GM23338 (cell line): ENCODE measurements at regions not wholly inside any gene's neighbourhood (a gene's known extent, or its start where the extent isn't known, plus 50 kb on each side); places are given as distances from the start of the nearest gene placed in this dataset.

Source experiments
- ATAC-seq: fragments of 200-7000 bp; cut with Tn5 transposase; 3 replicates; pipeline ENCODE4 v1.9.1; 2020
- DNase-seq: peaks from one replicate; pipeline ENCODE4 v3.0.0-alpha.2; 2015; ENCODE audit warnings: low spot score
- H2AFZ ChIP-seq: fragments of 200-600 bp; sonication (generic); 2 replicates; pipeline ENCODE4 v1.8.0; 2016; ENCODE audit warnings: antibody characterized with exemption, mild to moderate bottlenecking, moderate library complexity
- H3F3A ChIP-seq: fragments of 200-600 bp; sonication (generic); replicated peaks from 2 replicates; pipeline ENCODE4 v1.8.0; 2017; ENCODE audit warnings: antibody characterized with exemption, mixed run types, low read depth
- H3K27ac ChIP-seq: fragments of 200-600 bp; sonication (generic); 2 replicates; pipeline ENCODE4 v1.6.1; 2016; ENCODE audit warnings: low read depth
- H3K27me3 ChIP-seq: fragments of 200-600 bp; sonication (generic); 2 replicates; pipeline ENCODE4 v1.8.0; 2016; ENCODE audit warnings: mild to moderate bottlenecking, mixed run types, moderate library complexity; ENCODE audit not compliant: insufficient read depth
- H3K36me3 ChIP-seq: fragments of 200-600 bp; sonication (generic); 2 replicates; pipeline ENCODE4 v1.8.0; 2016; ENCODE audit warnings: mild to moderate bottlenecking; ENCODE audit not compliant: insufficient read depth
- H3K4me1 ChIP-seq: fragments of 200-600 bp; sonication (generic); 2 replicates; pipeline ENCODE4 v1.8.0; 2016; ENCODE audit warnings: mild to moderate bottlenecking, moderate library complexity; ENCODE audit not compliant: insufficient read depth
- H3K4me2 ChIP-seq: fragments of 200-600 bp; sonication (generic); 2 replicates; pipeline ENCODE4 v1.7.1; 2017; ENCODE audit warnings: mixed run types
- H3K4me3 ChIP-seq: fragments of 200-600 bp; sonication (generic); 2 replicates; pipeline ENCODE4 v1.6.1; 2016; ENCODE audit warnings: mixed run types
- H3K79me2 ChIP-seq: fragments of 200-600 bp; sonication (generic); replicated peaks from 2 replicates; pipeline ENCODE4 v1.8.0; 2017; ENCODE audit warnings: mild to moderate bottlenecking; ENCODE audit not compliant: insufficient read depth
- H3K9me2 ChIP-seq: fragments of 200-600 bp; sonication (generic); 2 replicates; pipeline ENCODE4 v1.8.0; 2017; ENCODE audit not compliant: insufficient read depth
- H4K20me1 ChIP-seq: fragments of 200-600 bp; sonication (generic); replicated peaks from 2 replicates; pipeline ENCODE4 v1.8.0; 2017; ENCODE audit warnings: mild to moderate bottlenecking; ENCODE audit not compliant: insufficient read depth
- H3K27ac Mint-ChIP-seq: 2 replicates; pipeline ENCODE4 v1.8.0; 2020; ENCODE audit warnings: inconsistent platforms, mild to moderate bottlenecking, moderate library complexity, mixed read lengths
- H3K27me3 Mint-ChIP-seq: 3 replicates; pipeline ENCODE4 v1.8.0; 2022; ENCODE audit warnings: low read depth, mild to moderate bottlenecking, moderate library complexity, mixed read lengths, inconsistent platforms; ENCODE audit not compliant: insufficient read depth, poor library complexity
- H3K36me3 Mint-ChIP-seq: 3 replicates; pipeline ENCODE4 v1.8.0; 2021; ENCODE audit warnings: low read depth, mild to moderate bottlenecking, inconsistent platforms, moderate library complexity, mixed read lengths
- H3K4me1 Mint-ChIP-seq: 3 replicates; pipeline ENCODE4 v1.8.0; 2020; ENCODE audit warnings: mild to moderate bottlenecking, inconsistent platforms, mixed read lengths
- H3K4me3 Mint-ChIP-seq: 3 replicates; pipeline ENCODE4 v1.8.0; 2021; ENCODE audit warnings: moderate library complexity, mild to moderate bottlenecking, inconsistent platforms, mixed read lengths
- H3K9me3 Mint-ChIP-seq: 3 replicates; pipeline ENCODE4 v1.8.0; 2020; ENCODE audit warnings: moderate library complexity, mild to moderate bottlenecking, inconsistent platforms, mixed read lengths
- EZH2phosphoT487 ChIP-seq: fragments of 200-600 bp; sonication (generic); IDR thresholded peaks from one replicate; pipeline ENCODE4 v1.8.1; 2018; ENCODE audit warnings: antibody characterized with exemption; ENCODE audit not compliant: unreplicated experiment
- JUNB ChIP-seq: IDR thresholded peaks from one replicate; pipeline ENCODE4 v1.6.1; 2016; ENCODE audit warnings: antibody characterized with exemption; ENCODE audit not compliant: unreplicated experiment
- NANOG ChIP-seq: IDR thresholded peaks from 2 replicates; pipeline ENCODE4 v1.6.1; 2016; ENCODE audit warnings: antibody characterized with exemption, borderline replicate concordance
- POLR2AphosphoS5 ChIP-seq: IDR thresholded peaks from 2 replicates; pipeline ENCODE4 v1.6.1; 2016; ENCODE audit warnings: antibody characterized with exemption, low read depth
- REST ChIP-seq: IDR thresholded peaks from one replicate; pipeline ENCODE4 v1.6.1; 2018; ENCODE audit warnings: antibody characterized with exemption; ENCODE audit not compliant: unreplicated experiment
- STAT1 ChIP-seq: IDR thresholded peaks from one replicate; pipeline ENCODE4 v1.6.1; 2016; ENCODE audit warnings: antibody characterized with exemption; ENCODE audit not compliant: unreplicated experiment
- ZNF331 ChIP-seq: fragments of 250-450 bp; sonication (Bioruptor Pico); IDR thresholded peaks from 2 replicates; pipeline ENCODE4 v1.5.0; 2020; ENCODE audit warnings: low read depth, mild to moderate bottlenecking, moderate library complexity
- ZNF462 ChIP-seq: fragments of 250-450 bp; sonication (Bioruptor Pico); IDR thresholded peaks from 2 replicates; pipeline ENCODE4 v1.5.0; 2020; ENCODE audit warnings: mild to moderate bottlenecking, moderate library complexity
- TF ChIP-seq, protein P1 (sequence below), 2 experiments: fragments of 200-600 bp in 1 of 2; sonication (generic) in 1 of 2; conservative IDR thresholded peaks; 2 replicates each; pipeline versions ENCODE4 v1.5.1 to v1.6.1; 2016 to 2017; ENCODE audit warnings: antibody characterized with exemption in 2 of 2, low read depth in 2 of 2, mild to moderate bottlenecking in 2 of 2, moderate library complexity in 1 of 2

DNA sequence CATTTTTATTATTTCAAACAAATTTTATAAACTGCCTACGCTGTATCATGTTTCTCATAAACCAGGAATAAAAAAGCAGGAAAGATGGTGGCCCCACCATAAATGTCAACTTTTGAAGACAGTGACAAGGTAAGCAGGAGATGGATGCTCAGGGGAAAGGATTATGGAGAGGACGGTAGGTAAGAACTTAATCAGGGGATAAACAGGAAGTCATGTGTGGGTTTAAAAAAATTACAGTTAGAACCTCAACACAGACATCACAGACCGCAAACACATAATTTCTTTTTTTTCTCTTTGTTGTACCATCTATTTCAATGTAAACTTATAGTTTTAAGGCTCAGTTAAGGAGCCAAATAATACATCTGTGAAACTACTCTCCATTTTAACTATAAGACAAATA lies 575.2 kb upstream of the SLC8A1 start (continued):
- TF ChIP-seq REST = no peak
- TF ChIP-seq JUNB = no peak
- TF ChIP-seq EZH2phosphoT487 = no peak

GRCh38 chr2:41031282-41031681 lies 579.4 kb upstream of the SLC8A1 start:
- ATAC-seq (no peak), DNase-seq (no peak)
- peaks cover 3% of the 10 kb centered on the region; the same call in 2 of the 3 replicates for H3K9me3 Mint-ChIP-seq
- H3K4me1 Mint-ChIP-seq = peaks cover 11% of the 10 kb centered on the region
- Histone ChIP-seq H3F3A (no peaks in the 10 kb centered on the region), H3K27me3 (no peaks in the 10 kb centered on the region), H3K4me2 (no peak overlapping the region), H3K36me3 (no peaks in the 10 kb centered on the region), H3K4me3 (no peak overlapping the region), H2AFZ (no peak overlapping the region), H3K79me2 (no peaks in the 10 kb centered on the region), H3K9me2 (no peaks in the 10 kb centered on the region), H3K27ac (no peak overlapping the region), H3K4me1 (no peaks in the 10 kb centered on the region; the same call in 1 of the 2 replicates), H4K20me1 (no peaks in the 10 kb centered on the region)
- no peaks in the 10 kb centered on the region for H3K36me3 Mint-ChIP-seq
- no peak overlapping the region for H3K4me3 Mint-ChIP-seq
- no peak overlapping the region for H3K27ac Mint-ChIP-seq
- no peaks in the 10 kb centered on the region for H3K27me3 Mint-ChIP-seq
- no peak for TF ChIP-seq STAT1
- TF ChIP-seq, protein P1, sequence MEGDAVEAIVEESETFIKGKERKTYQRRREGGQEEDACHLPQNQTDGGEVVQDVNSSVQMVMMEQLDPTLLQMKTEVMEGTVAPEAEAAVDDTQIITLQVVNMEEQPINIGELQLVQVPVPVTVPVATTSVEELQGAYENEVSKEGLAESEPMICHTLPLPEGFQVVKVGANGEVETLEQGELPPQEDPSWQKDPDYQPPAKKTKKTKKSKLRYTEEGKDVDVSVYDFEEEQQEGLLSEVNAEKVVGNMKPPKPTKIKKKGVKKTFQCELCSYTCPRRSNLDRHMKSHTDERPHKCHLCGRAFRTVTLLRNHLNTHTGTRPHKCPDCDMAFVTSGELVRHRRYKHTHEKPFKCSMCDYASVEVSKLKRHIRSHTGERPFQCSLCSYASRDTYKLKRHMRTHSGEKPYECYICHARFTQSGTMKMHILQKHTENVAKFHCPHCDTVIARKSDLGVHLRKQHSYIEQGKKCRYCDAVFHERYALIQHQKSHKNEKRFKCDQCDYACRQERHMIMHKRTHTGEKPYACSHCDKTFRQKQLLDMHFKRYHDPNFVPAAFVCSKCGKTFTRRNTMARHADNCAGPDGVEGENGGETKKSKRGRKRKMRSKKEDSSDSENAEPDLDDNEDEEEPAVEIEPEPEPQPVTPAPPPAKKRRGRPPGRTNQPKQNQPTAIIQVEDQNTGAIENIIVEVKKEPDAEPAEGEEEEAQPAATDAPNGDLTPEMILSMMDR (conservative IDR thresholded peaks at IDR 0.05; ENCODE audit: low read depth in 2 of 2) = no peak
- no peak for TF ChIP-seq JUNB
- no peak for TF ChIP-seq ZNF462 (CRISPR knock-in tag)
- TF ChIP-seq REST = no peak
- TF ChIP-seq EZH2phosphoT487 = no peak
- TF ChIP-seq POLR2AphosphoS5 = no peak
- TF ChIP-seq NANOG = no peak
- no peak for TF ChIP-seq ZNF331 (CRISPR knock-in tag)
